Glutamatergic neuron (in vitro differentiated cells): ENCODE measurements at regions not wholly inside any gene's neighbourhood (a gene's known extent, or its start where the extent isn't known, plus 50 kb on each side); places are given as distances from the start of the nearest gene placed in this dataset.

Experiments used
- DNase-seq: peaks from one replicate; pipeline ENCODE4 v3.0.0; 2022
- H3K27ac Mint-ChIP-seq: one replicate; pipeline ENCODE4 v1.8.0; 2020; ENCODE audit warnings: mild to moderate bottlenecking, mixed read lengths, inconsistent platforms; ENCODE audit not compliant: unreplicated experiment
- H3K27me3 Mint-ChIP-seq: one replicate; pipeline ENCODE4 v1.8.0; 2020; ENCODE audit warnings: mild to moderate bottlenecking, moderate library complexity, mixed read lengths, inconsistent platforms; ENCODE audit not compliant: unreplicated experiment
- H3K36me3 Mint-ChIP-seq: one replicate; pipeline ENCODE4 v1.8.0; 2020; ENCODE audit warnings: mild to moderate bottlenecking, mixed read lengths, inconsistent platforms; ENCODE audit not compliant: unreplicated experiment
- H3K4me1 Mint-ChIP-seq: one replicate; pipeline ENCODE4 v1.8.0; 2020; ENCODE audit warnings: mild to moderate bottlenecking, low read depth, mixed read lengths, inconsistent platforms; ENCODE audit not compliant: unreplicated experiment
- H3K4me3 Mint-ChIP-seq: one replicate; pipeline ENCODE4 v1.8.0; 2020; ENCODE audit warnings: mild to moderate bottlenecking, mixed read lengths, inconsistent platforms; ENCODE audit not compliant: unreplicated experiment
- H3K9me3 Mint-ChIP-seq: one replicate; pipeline ENCODE4 v1.8.0; 2020; ENCODE audit warnings: mild to moderate bottlenecking, moderate library complexity, mixed read lengths, inconsistent platforms; ENCODE audit not compliant: unreplicated experiment
- CTCF ChIP-seq: fragments of 200-600 bp; sonication (generic); IDR thresholded peaks from one replicate; pipeline ENCODE4 v1.5.0; 2021; ENCODE audit not compliant: partially characterized antibody, unreplicated experiment

- H3K27ac Mint-ChIP-seq = no peak overlapping the region
- no peaks in the 10 kb centered on the region for H3K4me1 Mint-ChIP-seq
- H3K4me3 Mint-ChIP-seq = no peak overlapping the region
- peaks cover 33% of the 10 kb centered on the region for H3K9me3 Mint-ChIP-seq
- no peak for DNase-seq
- H3K36me3 Mint-ChIP-seq = peaks cover 10% of the 10 kb centered on the region
- TF ChIP-seq CTCF = no peak
- peaks cover 11% of the 10 kb centered on the region for H3K27me3 Mint-ChIP-seq
Measured at GRCh38 chr19:27906081-27906480, 1306.9 kb downstream of the UQCRFS1 start.

- Mint-ChIP-seq H3K27me3 (peaks cover 16% of the 10 kb centered on the region), H3K27ac (no peak overlapping the region), H3K4me3 (no peak overlapping the region), H3K9me3 (peaks cover 35% of the 10 kb centered on the region), H3K4me1 (no peaks in the 10 kb centered on the region), H3K36me3 (peaks cover 18% of the 10 kb centered on the region)
- no peak for TF ChIP-seq CTCF
- DNase-seq = no peak
Measured at GRCh38 chr19:27905074-27905473, 1307.9 kb downstream of the UQCRFS1 start.

GRCh38 chr19:27901078-27901477 lies 1311.9 kb downstream of the UQCRFS1 start:
- DNase-seq = no peak
- Mint-ChIP-seq H3K4me3 (no peak overlapping the region), H3K4me1 (no peaks in the 10 kb centered on the region), H3K27me3 (peaks cover 15% of the 10 kb centered on the region), H3K36me3 (peaks cover 21% of the 10 kb centered on the region), H3K9me3 (peaks cover 31% of the 10 kb centered on the region), H3K27ac (no peak overlapping the region)
- no peak for TF ChIP-seq CTCF

DNA sequence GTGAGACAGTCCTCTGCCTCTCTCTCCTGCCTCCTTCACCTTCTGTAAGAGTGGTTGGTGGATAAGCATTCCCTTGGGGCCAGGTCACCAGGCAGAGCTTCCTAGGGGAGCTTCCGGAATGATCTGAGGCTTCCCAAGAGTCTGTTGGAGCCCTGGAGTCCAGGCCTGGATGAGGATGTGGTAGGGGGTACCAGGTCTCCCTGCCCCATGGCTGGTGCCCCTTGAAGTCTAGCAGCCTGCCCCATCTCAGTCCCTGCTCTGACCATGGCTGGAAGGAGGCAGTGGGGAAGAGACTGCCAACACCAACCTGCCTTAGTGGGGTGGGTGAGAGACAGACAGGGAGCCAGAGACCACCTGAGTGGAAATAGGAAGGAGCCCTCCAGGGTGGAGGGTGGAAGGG lies 1316.9 kb downstream of the UQCRFS1 start:
- peaks cover 18% of the 10 kb centered on the region for H3K36me3 Mint-ChIP-seq
- H3K9me3 Mint-ChIP-seq = peaks cover 31% of the 10 kb centered on the region
- no peak for DNase-seq

More for the DNA sequence above, 1316.9 kb downstream of the UQCRFS1 start:
- H3K27ac Mint-ChIP-seq = no peak overlapping the region
- no peak for TF ChIP-seq CTCF
- H3K4me1 Mint-ChIP-seq = no peaks in the 10 kb centered on the region
- peaks cover 15% of the 10 kb centered on the region for H3K27me3 Mint-ChIP-seq
- H3K4me3 Mint-ChIP-seq = no peak overlapping the region
